Activated T-cell treated with anti-CD3 and anti-CD28 coated beads, Interleukin-2, amount 50 U/mL, for 4 hours (primary cell): ENCODE measurements at regions not wholly inside any gene's neighbourhood (a gene's known extent, or its start where the extent isn't known, plus 50 kb on each side); places are given as distances from the start of the nearest gene placed in this dataset.
"Not testable (repeated sequence)": the region's sequence is repeated elsewhere in the genome, so short reads cannot be mapped to it uniquely, and the experiment has no call there.

Experiments used
- ATAC-seq, 2 donors: fragments of 200-7000 bp; cut with Tn5 transposase; one replicate each; pipeline ENCODE4 v1.10.0; 2021
- DNase-seq: peaks from one replicate; pipeline ENCODE4 v3.0.0-alpha.2; 2020
- H3K27me3 Mint-ChIP-seq: one replicate; pipeline ENCODE4 v1.8.0; 2021; ENCODE audit warnings: low read depth, mixed read lengths
- H3K36me3 Mint-ChIP-seq: one replicate; pipeline ENCODE4 v1.8.0; 2022; ENCODE audit warnings: mixed read lengths; ENCODE audit not compliant: insufficient read depth
- H3K4me1 Mint-ChIP-seq: one replicate; pipeline ENCODE4 v1.8.0; 2021; ENCODE audit warnings: low read depth, mixed read lengths
- H3K4me3 Mint-ChIP-seq: one replicate; pipeline ENCODE4 v1.8.0; 2021; ENCODE audit warnings: mild to moderate bottlenecking, moderate library complexity, mixed read lengths
- H3K9me3 Mint-ChIP-seq: one replicate; pipeline ENCODE4 v1.8.0; 2021; ENCODE audit warnings: mixed read lengths

GRCh38 chr2:228793116-228793515 lies 478.0 kb downstream of the PID1 start:
- ATAC-seq = no peak
- no peaks in the 10 kb centered on the region for H3K4me1 Mint-ChIP-seq
- H3K4me3 Mint-ChIP-seq = no peak overlapping the region
- no peaks in the 10 kb centered on the region for H3K36me3 Mint-ChIP-seq
- DNase-seq = no peak
- peaks cover 14% of the 10 kb centered on the region for H3K9me3 Mint-ChIP-seq
- no peaks in the 10 kb centered on the region for H3K27me3 Mint-ChIP-seq

GRCh38 chr2:228786901-228787300 lies 484.2 kb downstream of the PID1 start:
- no peaks in the 10 kb centered on the region for H3K27me3 Mint-ChIP-seq
- ATAC-seq = no peak
- no peak overlapping the region for H3K4me3 Mint-ChIP-seq
- peaks cover 19% of the 10 kb centered on the region for H3K9me3 Mint-ChIP-seq
- H3K36me3 Mint-ChIP-seq = no peaks in the 10 kb centered on the region
- no peaks in the 10 kb centered on the region for H3K4me1 Mint-ChIP-seq
- no peak for DNase-seq

DNA sequence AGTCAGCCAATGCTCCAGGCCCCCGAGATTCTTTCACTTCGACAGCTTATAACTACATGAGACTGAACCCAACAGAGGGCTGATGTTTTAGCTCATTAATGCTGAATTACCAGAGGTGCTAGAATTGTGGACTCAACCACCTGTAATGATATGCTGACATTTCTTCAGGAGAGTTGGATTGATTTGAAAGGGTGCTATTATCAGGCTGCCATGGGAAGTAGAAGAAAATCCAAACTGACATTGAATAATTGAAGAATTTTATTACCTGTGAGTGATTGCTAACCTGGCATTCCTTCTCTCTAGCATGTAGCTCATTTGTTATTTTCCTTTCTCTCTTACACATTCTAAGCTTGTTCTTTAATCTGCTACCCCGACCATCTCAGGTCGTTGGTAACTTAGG lies 488.8 kb downstream of the PID1 start:
- peaks cover 19% of the 10 kb centered on the region for H3K9me3 Mint-ChIP-seq
- no peaks in the 10 kb centered on the region for H3K4me1 Mint-ChIP-seq
- H3K4me3 Mint-ChIP-seq = no peak overlapping the region
- DNase-seq (no peak), ATAC-seq (no peak)
- H3K36me3 Mint-ChIP-seq = no peaks in the 10 kb centered on the region
- no peaks in the 10 kb centered on the region for H3K27me3 Mint-ChIP-seq

DNA sequence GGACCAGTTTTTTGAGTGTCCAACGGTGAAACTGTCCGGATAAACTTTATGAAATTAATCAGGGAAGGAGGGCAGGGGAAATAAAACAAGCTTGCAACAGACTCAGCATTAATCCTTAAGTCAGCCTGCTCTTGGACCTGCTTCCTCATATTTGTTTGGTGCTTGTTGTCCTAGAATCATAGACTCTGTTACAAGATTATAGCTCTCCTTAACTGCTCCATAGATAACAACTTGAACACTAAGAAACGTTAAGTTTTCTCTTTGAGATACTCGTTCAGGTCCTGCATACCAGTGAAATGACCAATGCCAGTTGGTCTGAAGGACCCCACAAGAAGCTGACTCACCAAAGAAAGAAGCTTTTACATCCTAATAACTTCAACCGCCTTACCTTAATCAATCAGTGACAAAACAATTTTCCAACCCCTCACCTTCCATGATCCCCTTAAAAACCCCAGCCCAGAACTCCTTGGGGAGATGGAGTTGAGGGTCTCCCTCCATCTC lies 493.2 kb downstream of the PID1 start:
- no peak for ATAC-seq
- no peaks in the 10 kb centered on the region for H3K4me1 Mint-ChIP-seq

DNA sequence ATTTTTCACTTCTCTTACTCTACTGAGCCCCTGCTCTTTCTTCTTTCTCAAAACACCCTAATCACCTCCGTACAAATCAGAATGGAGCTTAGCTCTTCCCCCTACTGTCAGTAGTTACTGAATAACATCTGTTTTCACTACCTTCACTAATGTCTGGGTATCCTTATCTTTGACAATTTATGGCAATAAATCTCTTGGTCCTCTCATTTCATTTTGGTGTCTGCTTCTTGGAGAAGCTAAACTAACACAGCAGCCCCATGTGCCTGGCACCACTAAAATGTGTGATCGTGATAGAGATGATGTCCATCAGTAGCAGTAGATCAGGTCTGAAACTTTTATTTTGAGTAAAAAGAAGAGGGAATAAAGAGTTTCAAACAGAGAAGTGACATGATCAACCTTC lies 496.5 kb downstream of the PID1 start:
- Mint-ChIP-seq H3K36me3 (no peaks in the 10 kb centered on the region), H3K27me3 (no peaks in the 10 kb centered on the region), H3K9me3 (peaks cover 7% of the 10 kb centered on the region), H3K4me3 (no peak overlapping the region), H3K4me1 (no peaks in the 10 kb centered on the region)
- no peak for ATAC-seq
- DNase-seq = no peak

More for the DNA sequence above, 493.2 kb downstream of the PID1 start:
- H3K36me3 Mint-ChIP-seq = no peaks in the 10 kb centered on the region
- no peak for DNase-seq
- no peak overlapping the region for H3K4me3 Mint-ChIP-seq
- H3K27me3 Mint-ChIP-seq = no peaks in the 10 kb centered on the region
- H3K9me3 Mint-ChIP-seq = peaks cover 13% of the 10 kb centered on the region

GRCh38 chr2:228771774-228772173 lies 499.3 kb downstream of the PID1 start:
- Mint-ChIP-seq H3K36me3 (no peaks in the 10 kb centered on the region), H3K4me1 (no peaks in the 10 kb centered on the region), H3K4me3 (no peak overlapping the region), H3K27me3 (no peaks in the 10 kb centered on the region), H3K9me3 (peaks cover 7% of the 10 kb centered on the region)
- DNase-seq (no peak), ATAC-seq (no peak)

GRCh38 chr2:228771315-228771714 lies 499.8 kb downstream of the PID1 start:
- no peak overlapping the region for H3K4me3 Mint-ChIP-seq
- H3K9me3 Mint-ChIP-seq = peaks cover 5% of the 10 kb centered on the region
- no peak for DNase-seq
- no peaks in the 10 kb centered on the region for H3K4me1 Mint-ChIP-seq
- H3K27me3 Mint-ChIP-seq = no peaks in the 10 kb centered on the region
- no peaks in the 10 kb centered on the region for H3K36me3 Mint-ChIP-seq
- no peak for ATAC-seq

GRCh38 chr2:228768818-228769217 lies 502.3 kb downstream of the PID1 start:
- ATAC-seq (no peak), DNase-seq (no peak)
- no peaks in the 10 kb centered on the region for H3K27me3 Mint-ChIP-seq
- no peak overlapping the region for H3K4me3 Mint-ChIP-seq
- no peaks in the 10 kb centered on the region for H3K4me1 Mint-ChIP-seq
- H3K9me3 Mint-ChIP-seq = peaks cover 4% of the 10 kb centered on the region
- H3K36me3 Mint-ChIP-seq = no peaks in the 10 kb centered on the region

GRCh38 chr2:228768141-228768540 lies 502.9 kb downstream of the PID1 start:
- not testable (repeated sequence) for ATAC-seq, H3K4me3 Mint-ChIP-seq, DNase-seq, H3K4me1 Mint-ChIP-seq, H3K9me3 Mint-ChIP-seq, H3K27me3 Mint-ChIP-seq, H3K36me3 Mint-ChIP-seq

- no peak overlapping the region for H3K4me3 Mint-ChIP-seq
- ATAC-seq (no peak), DNase-seq (no peak)
- H3K9me3 Mint-ChIP-seq = peaks cover 9% of the 10 kb centered on the region
- no peaks in the 10 kb centered on the region for H3K36me3 Mint-ChIP-seq
- H3K4me1 Mint-ChIP-seq = no peaks in the 10 kb centered on the region
- H3K27me3 Mint-ChIP-seq = no peaks in the 10 kb centered on the region
These were observed 503.9 kb downstream of the PID1 start for GRCh38 chr2:228767196-228767595.

- no peaks in the 10 kb centered on the region for H3K4me1 Mint-ChIP-seq
These were observed 507.6 kb downstream of the PID1 start for GRCh38 chr2:228763379-228763981.

GRCh38 chr2:228762565-228762964 lies 508.5 kb downstream of the PID1 start:
- DNase-seq (no peak), ATAC-seq (no peak)
- Mint-ChIP-seq H3K9me3 (peaks cover 7% of the 10 kb centered on the region), H3K36me3 (no peaks in the 10 kb centered on the region), H3K4me1 (no peaks in the 10 kb centered on the region), H3K27me3 (no peaks in the 10 kb centered on the region), H3K4me3 (no peak overlapping the region)

More at GRCh38 chr2:228763379-228763981, 507.6 kb downstream of the PID1 start:
- DNase-seq = no peak
- peaks cover 7% of the 10 kb centered on the region for H3K9me3 Mint-ChIP-seq
- no peaks in the 10 kb centered on the region for H3K36me3 Mint-ChIP-seq
- H3K4me3 Mint-ChIP-seq = no peak overlapping the region
- ATAC-seq = no peak
- H3K27me3 Mint-ChIP-seq = no peaks in the 10 kb centered on the region

DNA sequence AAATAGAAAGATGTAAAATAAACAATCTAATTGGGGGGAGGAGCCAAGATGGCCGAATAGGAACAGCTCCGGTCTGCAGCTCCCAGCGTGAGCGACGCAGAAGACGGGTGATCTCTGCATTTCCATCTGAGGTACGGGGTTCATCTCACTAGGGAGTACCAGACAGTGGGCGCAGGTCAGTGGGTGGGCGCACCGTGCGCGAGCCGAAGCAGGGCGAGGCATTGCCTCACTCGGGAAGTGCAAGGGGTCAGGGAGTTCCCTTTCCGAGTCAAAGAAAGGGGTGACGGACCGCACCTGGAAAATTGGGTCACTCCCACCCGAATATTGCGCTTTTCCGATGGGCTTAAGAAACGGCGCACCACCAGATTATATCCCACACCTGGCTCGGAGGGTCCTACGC lies 515.4 kb downstream of the PID1 start:
- DNase-seq = not testable (repeated sequence)

GRCh38 chr2:228747483-228747882 lies 523.6 kb downstream of the PID1 start:
- DNase-seq (no peak), ATAC-seq (no peak)
- no peaks in the 10 kb centered on the region for H3K4me1 Mint-ChIP-seq
- no peaks in the 10 kb centered on the region for H3K27me3 Mint-ChIP-seq
- H3K4me3 Mint-ChIP-seq = no peak overlapping the region
- H3K9me3 Mint-ChIP-seq = no peaks in the 10 kb centered on the region
- no peaks in the 10 kb centered on the region for H3K36me3 Mint-ChIP-seq

More for the DNA sequence above, 515.4 kb downstream of the PID1 start:
- H3K9me3 Mint-ChIP-seq, H3K4me1 Mint-ChIP-seq, H3K27me3 Mint-ChIP-seq, ATAC-seq, H3K4me3 Mint-ChIP-seq, H3K36me3 Mint-ChIP-seq: not testable (repeated sequence)

DNA sequence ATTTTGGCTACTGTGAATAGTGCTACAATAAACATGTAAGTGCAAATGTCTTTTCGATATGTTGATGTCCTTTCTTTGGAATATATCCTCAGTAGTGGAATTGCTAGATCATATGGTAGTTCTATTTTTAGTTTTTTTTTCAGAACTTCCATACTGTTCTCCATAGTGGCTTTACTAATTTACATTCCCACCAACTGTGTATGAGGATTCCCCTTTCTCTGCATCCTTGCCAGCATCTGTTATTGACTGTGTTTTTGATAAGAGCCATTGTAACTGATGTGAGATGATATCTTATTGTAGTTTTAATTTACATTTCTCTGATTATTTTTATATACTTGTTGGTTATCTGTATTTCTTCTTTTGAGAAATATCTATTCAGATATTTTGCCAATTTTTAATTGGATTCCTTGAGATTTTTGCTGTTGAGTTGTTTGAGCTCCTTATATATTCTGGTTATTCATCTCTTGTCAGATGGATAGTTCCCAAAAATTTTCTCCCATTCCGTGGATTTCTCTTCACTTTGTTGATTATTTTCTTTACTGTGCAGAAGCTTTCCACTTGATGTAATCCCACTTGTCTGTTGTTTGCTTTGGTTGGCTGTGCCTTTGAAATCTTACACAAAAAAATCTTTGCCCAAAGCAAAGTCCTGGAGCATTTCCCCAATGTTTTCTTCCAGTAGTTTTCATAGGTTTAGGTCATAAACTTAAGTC lies 532.3 kb downstream of the PID1 start:
- no peaks in the 10 kb centered on the region for H3K27me3 Mint-ChIP-seq

More for the DNA sequence above, 532.3 kb downstream of the PID1 start:
- DNase-seq (no peak), ATAC-seq (no peak)
- H3K9me3 Mint-ChIP-seq = peaks cover 12% of the 10 kb centered on the region
- H3K36me3 Mint-ChIP-seq = no peaks in the 10 kb centered on the region
- H3K4me1 Mint-ChIP-seq = no peaks in the 10 kb centered on the region
- no peak overlapping the region for H3K4me3 Mint-ChIP-seq
